ENCODE measurements at regions not wholly inside any gene's neighbourhood (a gene's known extent, or its start where the extent isn't known, plus 50 kb on each side); places are given as distances from the start of the nearest gene placed in this dataset.

DNA sequence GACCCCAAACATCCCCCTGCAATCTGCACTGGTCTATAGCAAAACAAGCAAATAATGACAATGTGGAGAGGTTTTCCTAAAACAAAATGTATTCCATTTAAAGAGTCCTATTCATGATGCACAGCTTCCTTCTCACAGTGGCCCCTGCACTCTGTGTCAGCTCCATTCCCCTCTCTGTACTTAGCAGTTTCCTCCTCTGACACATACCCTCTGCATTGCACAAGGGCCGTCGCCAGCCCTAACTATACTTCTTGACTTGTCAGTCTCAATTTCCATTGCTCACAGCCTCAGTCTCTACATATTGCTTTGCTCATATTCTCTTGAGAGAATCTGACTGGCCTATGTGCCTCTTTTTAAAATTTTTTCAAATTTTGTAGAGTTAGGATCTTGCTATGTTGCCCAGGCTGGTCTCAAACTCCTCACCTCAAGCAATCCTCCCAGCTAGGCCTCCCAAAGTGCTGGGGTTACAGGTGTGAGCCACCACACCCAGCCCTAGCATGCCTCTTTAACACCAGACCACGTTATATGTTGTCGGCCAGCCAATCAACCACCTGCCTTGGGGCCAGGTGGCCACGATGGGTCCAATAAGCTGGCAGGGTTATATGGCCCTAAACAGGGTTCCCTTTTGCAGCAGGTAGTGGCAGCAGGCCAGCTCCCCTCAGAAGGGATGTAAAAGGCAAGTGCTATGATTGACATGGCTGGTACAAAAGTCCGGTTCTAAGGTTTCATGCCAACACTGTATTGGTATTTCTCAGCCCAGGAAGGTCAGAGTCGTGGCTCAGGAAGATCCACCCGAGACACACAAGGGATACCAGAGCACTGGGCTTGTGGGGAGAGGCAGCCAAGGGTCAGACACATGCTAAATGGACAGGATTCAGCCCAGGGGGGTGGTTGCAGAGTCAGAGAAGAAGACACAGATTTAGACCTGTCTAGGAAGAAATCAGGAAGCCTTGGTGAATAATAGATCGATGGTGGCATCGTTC lies 59.0 kb upstream of the SMAD3 start:
- TF ChIP-seq REST (IDR thresholded peaks at IDR 0.05; ENCODE audit: low read depth), result no peak
- TF ChIP-seq ATF3 (IDR thresholded peaks at IDR 0.05), result no peak
- no peak for TF ChIP-seq ZFX (IDR thresholded peaks at IDR 0.05)
- no peak for TF ChIP-seq CTCF (IDR thresholded peaks at IDR 0.05 in 2 of 3, conservative IDR thresholded peaks at IDR 0.05 in 1 of 3; ENCODE audit: borderline replicate concordance in 1 of 3, insufficient read depth in 1 of 3, low read depth in 2 of 3, low read length in 2 of 3)
- TF ChIP-seq SIN3A (IDR thresholded peaks at IDR 0.05; ENCODE audit: low read depth), result no peak
- no peak for TF ChIP-seq POLR2A (IDR thresholded peaks at IDR 0.05; ENCODE audit: borderline replicate concordance, extremely low read depth, insufficient read depth, insufficient read length)
- TF ChIP-seq EZH2 (IDR thresholded peaks at IDR 0.05), result no peak
- no peak for TF ChIP-seq JUND (IDR thresholded peaks at IDR 0.05)
- TF ChIP-seq SP1 (IDR thresholded peaks at IDR 0.05; ENCODE audit: low read depth), result no peak
- TF ChIP-seq, protein P1, sequence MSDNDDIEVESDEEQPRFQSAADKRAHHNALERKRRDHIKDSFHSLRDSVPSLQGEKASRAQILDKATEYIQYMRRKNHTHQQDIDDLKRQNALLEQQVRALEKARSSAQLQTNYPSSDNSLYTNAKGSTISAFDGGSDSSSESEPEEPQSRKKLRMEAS (IDR thresholded peaks at IDR 0.05), result no peak
- TF ChIP-seq YY1 (IDR thresholded peaks at IDR 0.05; ENCODE audit: extremely low read depth, insufficient replicate concordance, low read depth, low read length), result no peak
- TF ChIP-seq ZNF274 (IDR thresholded peaks at IDR 0.05; ENCODE audit: low read depth, low read length), result no peak
- no peak for TF ChIP-seq CBX3 (IDR thresholded peaks at IDR 0.05; ENCODE audit: low read depth)
- no peak for TF ChIP-seq CEBPB (IDR thresholded peaks at IDR 0.05; ENCODE audit: low read depth)
- TF ChIP-seq EZH2phosphoT487 (IDR thresholded peaks at IDR 0.05; ENCODE audit: borderline replicate concordance), result no peak
- H4K20me1 ChIP-seq (ENCODE audit: insufficient read depth), result no peaks in the 10 kb centered on the region
- ChIA-PET CTCF (no interaction called here), RAD21 (ENCODE audit: low non-redundant PET in 1 of 2, low total read pairs in 2 of 2, uncharacterized antibody in 2 of 2, unreplicated experiment in 2 of 2) (no interaction called here), POLR2A (no interaction called here)
- peaks cover 0 to 22% of the 10 kb centered on the region in 2 experiments; a peak in 2 of 4 replicates for H3K4me1 ChIP-seq (ENCODE audit: control insufficient read depth in 1 of 2, insufficient read depth in 2 of 2, low read length in 2 of 2)
- no peaks in the 10 kb centered on the region for H3K79me2 ChIP-seq (ENCODE audit: insufficient read depth, low read length)
- no peak overlapping the region for H2AFZ ChIP-seq (ENCODE audit: low read depth, low read length, poor library complexity, severe bottlenecking)
- no peak overlapping the region for H3K4me3 ChIP-seq (replicated peaks in 1 of 2; ENCODE audit: low read depth in 1 of 2, low read length in 2 of 2)
- no peak overlapping the region for H3K4me2 ChIP-seq (ENCODE audit: low read length)
- BruUV-seq (replicated peaks), result no TSS peak
- no peaks in the 10 kb centered on the region for H3K9me3 ChIP-seq (ENCODE audit: control insufficient read depth in 1 of 2, insufficient read depth in 1 of 2, low read depth in 1 of 2, low read length in 2 of 2)
- H3K27me3 ChIP-seq (ENCODE audit: insufficient read depth, low read length), result no peaks in the 10 kb centered on the region
- H3K9ac ChIP-seq (ENCODE audit: low read length), result no peak overlapping the region
- H3K36me3 ChIP-seq (ENCODE audit: control insufficient read depth in 1 of 2, insufficient read depth in 2 of 2, low read length in 2 of 2), result no peaks in the 10 kb centered on the region
- no peaks in the 10 kb centered on the region for H3K9me2 ChIP-seq (ENCODE audit: insufficient read depth)
- H3K27ac ChIP-seq (ENCODE audit: low read depth, low read length), result no peak overlapping the region
- ATAC-seq (no peak), DNase-seq (ENCODE audit: low read depth, low spot score) (no peak)
- intact Hi-C loops (cut with micrococcal nuclease), result no loop called here
